ENCODE measurements at regions not wholly inside any gene's neighbourhood (a gene's known extent, or its start where the extent isn't known, plus 50 kb on each side); places are given as distances from the start of the nearest gene placed in this dataset.
"Not testable (repeated sequence)": the region's sequence is repeated elsewhere in the genome, so short reads cannot be mapped to it uniquely, and the experiment has no call there.

DNA sequence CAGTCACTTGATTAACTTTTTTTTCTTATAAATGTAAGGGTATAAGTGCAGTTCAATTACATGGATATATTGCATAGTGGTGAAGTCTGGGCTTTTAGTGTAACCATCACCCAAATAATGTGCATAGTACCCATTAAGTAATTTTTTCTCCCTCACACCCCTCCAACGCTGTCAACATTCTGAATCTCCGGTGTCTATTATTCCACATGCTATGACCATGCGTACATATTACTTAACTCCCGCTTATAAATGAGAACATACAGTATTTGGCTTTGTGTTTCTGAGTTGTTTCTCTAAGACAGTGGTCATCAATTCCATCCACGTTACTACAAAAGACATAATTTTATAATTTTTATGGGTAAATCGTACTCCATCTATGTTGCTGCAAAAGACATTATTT lies 1191.1 kb downstream of the NCAM2 start:
- intact Hi-C loops (cut with DNase I): no loop called here
- H3K27me3 ChIP-seq: no peaks in the 10 kb centered on the region
- no peak overlapping the region for H3K4me3 ChIP-seq
- no peaks in the 10 kb centered on the region for H3K9me3 ChIP-seq
- TF ChIP-seq CTCF (IDR thresholded peaks at IDR 0.05) (no peak), POLR2A (IDR thresholded peaks at IDR 0.05) (no peak)
- H3K36me3 ChIP-seq: no peaks in the 10 kb centered on the region
- H3K27ac ChIP-seq: no peak overlapping the region
- no peak for DNase-seq
- no peaks in the 10 kb centered on the region for H3K4me1 ChIP-seq
- WGBS, 2 donors: 86 to 95% methylated on average over 6 of the region's 6 CpGs

DNA sequence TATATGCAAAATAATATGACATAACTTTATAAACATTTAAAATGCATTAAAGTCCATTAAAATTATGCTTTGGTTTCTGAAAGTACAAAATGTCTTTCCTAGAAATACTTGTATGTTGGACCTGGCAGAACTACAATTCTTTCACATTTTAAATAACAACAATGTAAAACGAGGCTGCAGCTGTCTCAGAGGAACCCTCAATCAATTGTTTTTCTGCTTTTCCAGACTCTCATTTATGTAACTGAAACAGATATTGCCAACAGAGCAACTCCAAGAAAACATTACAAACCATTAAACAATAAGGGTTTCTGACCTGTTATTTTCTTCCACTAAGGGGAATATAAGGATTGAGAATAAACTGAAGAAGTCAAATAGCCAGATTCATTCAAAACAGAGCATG lies 1193.4 kb downstream of the NCAM2 start:
- Histone ChIP-seq H3K9me3 (no peaks in the 10 kb centered on the region), H3K27me3 (no peaks in the 10 kb centered on the region), H3K36me3 (no peaks in the 10 kb centered on the region), H3K4me3 (no peak overlapping the region), H3K27ac (no peak overlapping the region), H3K4me1 (no peaks in the 10 kb centered on the region)
- DNase-seq: no peak
- TF ChIP-seq CTCF (IDR thresholded peaks at IDR 0.05) (no peak), POLR2A (IDR thresholded peaks at IDR 0.05) (no peak)
- intact Hi-C loops (cut with DNase I): no loop called here
- WGBS, 2 donors: 29 to 31% methylated on average over 1 of the region's 1 CpG

DNA sequence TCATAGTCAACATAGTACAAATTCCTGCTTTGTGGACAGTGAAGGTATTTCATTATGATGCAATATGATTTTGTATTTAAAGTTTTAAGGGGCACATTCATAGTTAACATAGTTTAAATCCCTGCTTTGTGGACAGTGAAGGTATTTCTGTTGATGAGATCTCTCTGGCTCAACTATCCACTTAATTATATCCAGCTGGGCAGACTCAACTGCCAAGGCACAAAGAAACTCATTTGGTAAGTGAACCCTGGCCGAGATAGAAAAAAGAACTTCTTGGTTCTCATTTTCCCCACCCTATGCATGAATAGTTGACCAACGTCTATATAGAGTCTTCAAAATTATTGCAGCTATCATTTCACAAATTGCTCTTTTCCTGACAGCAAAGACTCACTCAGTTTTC lies 1194.6 kb downstream of the NCAM2 start:
- DNase-seq: no peak
- H3K36me3 ChIP-seq: no peaks in the 10 kb centered on the region
- WGBS, 2 donors: 38 to 39% methylated on average over 2 of the region's 2 CpGs
- no peak overlapping the region for H3K27ac ChIP-seq
- H3K4me3 ChIP-seq: no peak overlapping the region
- intact Hi-C loops (cut with DNase I): no loop called here
- TF ChIP-seq CTCF (IDR thresholded peaks at IDR 0.05): no peak
- no peak for TF ChIP-seq POLR2A (IDR thresholded peaks at IDR 0.05)
- no peaks in the 10 kb centered on the region for H3K4me1 ChIP-seq
- no peaks in the 10 kb centered on the region for H3K27me3 ChIP-seq
- H3K9me3 ChIP-seq: peaks cover 0 to 6% (median 0%) of the 10 kb centered on the region in 3 donors

DNA sequence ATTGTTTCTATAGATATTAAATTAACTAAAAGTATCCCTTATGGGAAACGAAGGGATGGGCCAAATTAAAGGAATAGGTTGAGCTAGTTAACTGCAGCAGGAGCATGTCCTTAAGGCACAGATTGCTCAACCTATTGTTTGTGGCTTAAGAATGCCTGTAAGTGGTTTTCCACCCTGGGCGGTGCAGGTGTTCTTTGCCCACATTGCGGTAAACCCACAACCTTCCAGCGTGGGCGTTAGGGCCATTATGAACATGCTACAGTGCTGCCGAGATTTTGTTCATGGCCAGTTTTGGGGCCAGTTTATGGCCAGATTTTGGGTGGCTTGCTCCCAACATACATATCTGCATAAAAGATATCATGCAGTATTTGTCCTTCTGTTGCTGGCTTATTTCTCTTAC lies 1196.8 kb downstream of the NCAM2 start:
- intact Hi-C loops (cut with DNase I); H3K27me3 ChIP-seq; H3K4me1 ChIP-seq; H3K27ac ChIP-seq; H3K9me3 ChIP-seq; H3K4me3 ChIP-seq; H3K36me3 ChIP-seq; DNase-seq: not testable (repeated sequence)
- WGBS, 2 donors: 79 to 84% methylated on average over 6 of the region's 6 CpGs

DNA sequence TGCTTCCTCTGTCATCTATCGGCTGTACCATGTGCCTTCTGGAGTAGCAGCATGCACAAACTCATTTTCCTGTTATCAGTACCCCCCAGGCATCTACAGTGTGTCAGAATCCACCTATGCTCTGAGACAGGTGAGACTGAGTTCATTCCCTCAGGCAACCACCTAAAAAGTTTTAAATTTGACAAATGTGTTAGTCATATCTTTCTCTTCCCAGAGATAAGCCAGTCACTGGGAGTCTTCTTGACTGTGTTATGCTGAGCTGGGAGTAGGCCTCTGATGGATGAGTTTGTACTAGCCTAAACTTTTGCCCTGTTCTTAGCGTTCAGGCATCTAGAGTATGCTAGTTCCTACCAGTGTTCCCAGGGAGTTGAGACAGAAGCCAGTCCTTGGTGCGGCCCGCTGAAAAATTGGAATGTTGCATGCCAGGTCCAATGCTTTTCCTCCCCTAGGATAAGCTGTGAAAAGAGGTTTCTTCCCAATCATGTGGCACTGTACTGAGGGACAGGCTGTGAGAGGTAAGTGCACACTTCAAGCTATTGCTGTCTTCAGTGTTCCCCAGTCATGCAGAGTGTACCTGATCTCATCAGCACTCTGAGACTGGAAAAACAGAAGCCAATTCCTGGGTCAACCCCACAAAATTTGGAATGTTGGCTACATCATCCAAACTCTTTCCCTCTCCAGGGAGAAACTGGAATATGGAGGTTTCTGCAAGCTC lies 1202.3 kb downstream of the NCAM2 start:
- DNase-seq: no peak
- H3K27me3 ChIP-seq: no peaks in the 10 kb centered on the region
- WGBS, 2 donors: 62 to 75% methylated on average over 4 of the region's 4 CpGs
- no peak overlapping the region for H3K4me3 ChIP-seq
- H3K27ac ChIP-seq: no peak overlapping the region
- no peaks in the 10 kb centered on the region for H3K4me1 ChIP-seq
- H3K36me3 ChIP-seq: no peaks in the 10 kb centered on the region
- H3K9me3 ChIP-seq: peaks cover 0 to 7% (median 4%) of the 10 kb centered on the region in 3 donors
- intact Hi-C loops (cut with DNase I): no loop called here
- no peak for TF ChIP-seq POLR2A (IDR thresholded peaks at IDR 0.05)
- TF ChIP-seq CTCF (IDR thresholded peaks at IDR 0.05): no peak

- TF ChIP-seq POLR2A (IDR thresholded peaks at IDR 0.05) (no peak), CTCF (IDR thresholded peaks at IDR 0.05) (no peak)
- H3K27me3 ChIP-seq: no peaks in the 10 kb centered on the region
- DNase-seq: no peak
- 69 to 71% methylated on average over 4 of the region's 4 CpGs for WGBS, 2 donors
- H3K27ac ChIP-seq: no peak overlapping the region
- H3K9me3 ChIP-seq: peaks cover 0 to 7% (median 4%) of the 10 kb centered on the region in 3 donors
- intact Hi-C loops (cut with DNase I): no loop called here
- no peaks in the 10 kb centered on the region for H3K36me3 ChIP-seq
- H3K4me1 ChIP-seq: no peaks in the 10 kb centered on the region
- H3K4me3 ChIP-seq: no peak overlapping the region
Observed at GRCh38 chr21:22201126-22201525, 1202.9 kb downstream of the NCAM2 start.
